ENCODE measurements at regions not wholly inside any gene's neighbourhood (a gene's known extent, or its start where the extent isn't known, plus 50 kb on each side); places are given as distances from the start of the nearest gene placed in this dataset.

- in situ Hi-C loops (cut with MboI) = no loop called here
- H3K79me2 ChIP-seq (ENCODE audit: control insufficient read depth, insufficient read depth, low read length) = no peaks in the 10 kb centered on the region
- no peaks in the 10 kb centered on the region for H4K20me1 ChIP-seq (replicated peaks; ENCODE audit: control insufficient read depth, insufficient read depth, low read length)
- no peaks in the 10 kb centered on the region for H3K9me3 ChIP-seq (replicated peaks; ENCODE audit: control insufficient read depth, insufficient read depth, low read depth, low read length)
- 23% methylated on average over 8 of the region's 8 CpGs for WGBS (ENCODE audit: insufficient coverage, low coverage, missing lambda C conversion rate)
- ChIA-PET CTCF (ENCODE audit: low intra/inter-chr PET ratio) (interaction anchor here (0.6 to 1.0 kb wide), 3 partner anchors 205 to 501 kb away, joined by 3 to 4 read pairs (median 3); no protein-coding TSS in a partner anchor), POLR2A (no interaction called here)
- no peak overlapping the region for H3K27ac ChIP-seq (ENCODE audit: extremely low read depth, low read depth, low read length)
- H2AFZ ChIP-seq (ENCODE audit: low read depth, low read length) = no peak overlapping the region
- no peak overlapping the region for H3K4me2 ChIP-seq (ENCODE audit: insufficient read depth, low read length)
- H3K9me1 ChIP-seq (ENCODE audit: control insufficient read depth, insufficient read depth, low read length) = no peaks in the 10 kb centered on the region
- intact Hi-C loops (cut with micrococcal nuclease) = loop anchor here (1.0 to 5.0 kb wide), 2 partner anchors 154 to 207 kb away; no protein-coding TSS in a partner anchor
- H3K9ac ChIP-seq (ENCODE audit: insufficient read depth in 1 of 2, low read depth in 2 of 2, low read length in 2 of 2) = no peak overlapping the region
- FAIRE-seq (peak; percentile 80), DNase-seq (ENCODE audit: extremely low read depth in 1 of 4, low spot score in 3 of 4) (peak; percentile 32 to 54 (median 43)), ATAC-seq (peak; percentile 61; the same call in 2 of the 3 replicates)
- no peaks in the 10 kb centered on the region for H3K27me3 ChIP-seq (ENCODE audit: control insufficient read depth in 2 of 2, insufficient read depth in 2 of 2, low read length in 2 of 2)
- no TSS peak for BruUV-seq (replicated peaks)
- H3K4me1 ChIP-seq (replicated peaks in 1 of 2; ENCODE audit: control insufficient read depth in 2 of 2, insufficient read depth in 2 of 2, low read length in 2 of 2) = no peaks in the 10 kb centered on the region
- no peaks in the 10 kb centered on the region for H3K36me3 ChIP-seq (ENCODE audit: control insufficient read depth, insufficient read depth, low read length)
- H3K4me3 ChIP-seq = no peak overlapping the region
- TF ChIP-seq SMAD3 (CRISPR knock-in tag; conservative IDR thresholded peaks at IDR 0.05) = no peak
- no peak for TF ChIP-seq TAL1 (IDR thresholded peaks at IDR 0.05)
- TF ChIP-seq ZNF224 (CRISPR knock-in tag; IDR thresholded peaks at IDR 0.05) = no peak
- peak; percentile 69; the same call in 1 of the 2 replicates for TF ChIP-seq JUN (IDR thresholded peaks at IDR 0.05; ENCODE audit: borderline replicate concordance, low read depth, low read length)
- TF ChIP-seq JUN (CRISPR knock-in tag; IDR thresholded peaks at IDR 0.05; ENCODE audit: borderline replicate concordance) = no peak
- no peak for TF ChIP-seq TCF3 (CRISPR knock-in tag; IDR thresholded peaks at IDR 0.05)
- no peak for TF ChIP-seq ETS2 (tag; IDR thresholded peaks at IDR 0.05; ENCODE audit: borderline replicate concordance, poor library complexity, severe bottlenecking)
- TF ChIP-seq REST (IDR thresholded peaks at IDR 0.05; ENCODE audit: borderline replicate concordance) = peak; percentile 47; the same call in 1 of the 2 replicates
- no peak for TF ChIP-seq REST (CRISPR knock-in tag; IDR thresholded peaks at IDR 0.05; ENCODE audit: low read depth)
- no peak for TF ChIP-seq AFF4 (CRISPR knock-in tag; IDR thresholded peaks at IDR 0.05)
- no peak for TF ChIP-seq ATF1 (CRISPR knock-in tag; IDR thresholded peaks at IDR 0.05)
- peak; percentile 90 for TF ChIP-seq ATF1 (tag; IDR thresholded peaks at IDR 0.05)
These were observed 227.6 kb upstream of the POU1F1 start for GRCh38 chr3:87503900-87504498.
